ENCODE measurements at regions not wholly inside any gene's neighbourhood (a gene's known extent, or its start where the extent isn't known, plus 50 kb on each side); places are given as distances from the start of the nearest gene placed in this dataset.
"Not testable (repeated sequence)": the region's sequence is repeated elsewhere in the genome, so short reads cannot be mapped to it uniquely, and the experiment has no call there.

DNA sequence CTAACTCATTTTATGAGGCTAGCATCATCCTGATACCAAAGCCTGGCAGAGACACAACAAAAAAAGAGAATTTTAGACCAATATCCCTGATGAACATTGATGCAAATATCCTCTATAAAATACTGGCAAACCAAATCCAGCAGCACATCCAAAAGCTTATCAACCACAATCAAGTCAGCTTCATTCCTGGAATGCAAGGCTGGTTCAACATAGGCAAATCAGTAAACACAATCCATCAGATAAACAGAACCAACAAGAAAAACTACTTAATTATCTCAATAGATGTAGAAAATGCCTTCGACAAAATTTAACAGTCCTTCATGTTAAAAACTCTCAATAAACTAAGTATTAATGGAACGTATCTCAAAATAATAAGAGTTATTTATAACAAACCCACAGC, 433.3 kb downstream of the TFEC start:
- H2AFZ ChIP-seq (ENCODE audit: low read depth, low read length); CTCF ChIA-PET; DNase-seq (ENCODE audit: low read depth, low spot score); H3K27me3 ChIP-seq (ENCODE audit: control insufficient read depth in 2 of 2, insufficient read depth in 2 of 2, low read length in 2 of 2); H3K4me2 ChIP-seq (ENCODE audit: insufficient read depth, low read length); dilution Hi-C loops (cut with MboI; ENCODE audit: extremely low pct_ligation_motif_present, low sequenced_read_pairs); H3K79me2 ChIP-seq (ENCODE audit: control insufficient read depth, insufficient read depth, low read length); H3K9me3 ChIP-seq (replicated peaks; ENCODE audit: control insufficient read depth, insufficient read depth, low read length); H4K20me1 ChIP-seq (replicated peaks; ENCODE audit: control insufficient read depth, extremely low read depth, insufficient read depth, low read length); intact Hi-C loops (cut with micrococcal nuclease); H3K27ac ChIP-seq (ENCODE audit: insufficient read depth, low read depth, low read length); H3K4me3 ChIP-seq (replicated peaks in 1 of 3; ENCODE audit: insufficient read depth in 1 of 3, low read depth in 1 of 3, low read length in 3 of 3); POLR2A ChIA-PET; BruUV-seq (replicated peaks); H3K36me3 ChIP-seq (ENCODE audit: control insufficient read depth in 2 of 2, extremely low read depth in 1 of 2, insufficient read depth in 2 of 2, low read length in 2 of 2); H3K9me1 ChIP-seq (replicated peaks; ENCODE audit: control insufficient read depth, extremely low read depth, insufficient read depth, low read length); FAIRE-seq; H3K4me1 ChIP-seq (ENCODE audit: control insufficient read depth, extremely low read depth, insufficient read depth, low read length); H3K9ac ChIP-seq (replicated peaks; ENCODE audit: extremely low read depth, insufficient read depth, low read length): not testable (repeated sequence)

DNA sequence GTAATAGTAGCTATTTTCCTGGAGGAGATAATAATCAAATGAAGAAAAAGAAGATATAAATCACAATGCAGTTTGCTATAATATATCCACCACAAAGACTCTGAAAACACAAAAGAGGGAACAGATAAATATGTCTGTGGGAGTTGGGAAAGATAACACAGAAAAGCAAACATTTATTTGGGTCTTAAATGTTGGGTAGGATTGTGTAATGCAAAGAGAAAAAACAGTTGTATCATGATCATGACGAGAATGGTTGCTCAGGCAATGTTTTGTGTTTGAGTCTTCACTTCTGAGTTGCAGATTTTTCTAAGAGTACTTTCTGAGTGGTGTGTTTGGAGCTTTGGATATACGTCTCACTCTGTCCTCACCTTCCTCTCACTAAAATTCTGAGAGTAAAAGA, 437.5 kb downstream of the TFEC start:
- DNase-seq (ENCODE audit: low read depth, low spot score) = no peak
- no peak for FAIRE-seq
- Histone ChIP-seq H3K4me3 (replicated peaks in 1 of 3; ENCODE audit: insufficient read depth in 1 of 3, low read depth in 1 of 3, low read length in 3 of 3) (no peak overlapping the region), H3K27me3 (ENCODE audit: control insufficient read depth in 2 of 2, insufficient read depth in 2 of 2, low read length in 2 of 2) (no peaks in the 10 kb centered on the region), H3K4me1 (ENCODE audit: control insufficient read depth, extremely low read depth, insufficient read depth, low read length) (no peaks in the 10 kb centered on the region), H4K20me1 (replicated peaks; ENCODE audit: control insufficient read depth, extremely low read depth, insufficient read depth, low read length) (no peaks in the 10 kb centered on the region), H3K9me3 (replicated peaks; ENCODE audit: control insufficient read depth, insufficient read depth, low read length) (no peaks in the 10 kb centered on the region), H2AFZ (ENCODE audit: low read depth, low read length) (no peak overlapping the region), H3K79me2 (ENCODE audit: control insufficient read depth, insufficient read depth, low read length) (no peaks in the 10 kb centered on the region), H3K27ac (ENCODE audit: insufficient read depth, low read depth, low read length) (no peak overlapping the region), H3K36me3 (ENCODE audit: control insufficient read depth in 2 of 2, extremely low read depth in 1 of 2, insufficient read depth in 2 of 2, low read length in 2 of 2) (no peaks in the 10 kb centered on the region), H3K9me1 (replicated peaks; ENCODE audit: control insufficient read depth, extremely low read depth, insufficient read depth, low read length) (no peaks in the 10 kb centered on the region), H3K9ac (replicated peaks; ENCODE audit: extremely low read depth, insufficient read depth, low read length) (no peak overlapping the region), H3K4me2 (ENCODE audit: insufficient read depth, low read length) (no peak overlapping the region)
- BruUV-seq (replicated peaks) = no TSS peak
- ChIA-PET CTCF (interaction anchor here (1.0 kb wide), 1 partner anchor 13 kb away, joined by 3 read pairs; no protein-coding TSS in a partner anchor), POLR2A (no interaction called here)
- no peak for TF ChIP-seq MAX (IDR thresholded peaks at IDR 0.05; ENCODE audit: insufficient read depth, insufficient read length)
- TF ChIP-seq FOS (IDR thresholded peaks at IDR 0.05; ENCODE audit: borderline replicate concordance, insufficient read depth, low read length) = no peak
- TF ChIP-seq GATA2 (IDR thresholded peaks at IDR 0.05; ENCODE audit: insufficient read depth, insufficient read length, low read depth, low read length) = no peak
- no peak for TF ChIP-seq EZH2 (IDR thresholded peaks at IDR 0.05; ENCODE audit: borderline replicate concordance, low read depth, low read length, severe bottlenecking)
- TF ChIP-seq POLR2A (IDR thresholded peaks at IDR 0.05; ENCODE audit: low read depth, low read length) = no peak
- TF ChIP-seq JUN (IDR thresholded peaks at IDR 0.05; ENCODE audit: borderline replicate concordance, insufficient read depth, insufficient read length, low read depth) = no peak
- TF ChIP-seq, protein P1, sequence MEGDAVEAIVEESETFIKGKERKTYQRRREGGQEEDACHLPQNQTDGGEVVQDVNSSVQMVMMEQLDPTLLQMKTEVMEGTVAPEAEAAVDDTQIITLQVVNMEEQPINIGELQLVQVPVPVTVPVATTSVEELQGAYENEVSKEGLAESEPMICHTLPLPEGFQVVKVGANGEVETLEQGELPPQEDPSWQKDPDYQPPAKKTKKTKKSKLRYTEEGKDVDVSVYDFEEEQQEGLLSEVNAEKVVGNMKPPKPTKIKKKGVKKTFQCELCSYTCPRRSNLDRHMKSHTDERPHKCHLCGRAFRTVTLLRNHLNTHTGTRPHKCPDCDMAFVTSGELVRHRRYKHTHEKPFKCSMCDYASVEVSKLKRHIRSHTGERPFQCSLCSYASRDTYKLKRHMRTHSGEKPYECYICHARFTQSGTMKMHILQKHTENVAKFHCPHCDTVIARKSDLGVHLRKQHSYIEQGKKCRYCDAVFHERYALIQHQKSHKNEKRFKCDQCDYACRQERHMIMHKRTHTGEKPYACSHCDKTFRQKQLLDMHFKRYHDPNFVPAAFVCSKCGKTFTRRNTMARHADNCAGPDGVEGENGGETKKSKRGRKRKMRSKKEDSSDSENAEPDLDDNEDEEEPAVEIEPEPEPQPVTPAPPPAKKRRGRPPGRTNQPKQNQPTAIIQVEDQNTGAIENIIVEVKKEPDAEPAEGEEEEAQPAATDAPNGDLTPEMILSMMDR (IDR thresholded peaks at IDR 0.05; ENCODE audit: extremely low read depth in 1 of 2, insufficient read depth in 1 of 2, low read depth in 1 of 2, low read length in 2 of 2) = no peak
- TF ChIP-seq MYC (IDR thresholded peaks at IDR 0.05; ENCODE audit: low read depth, low read length) = no peak
- TF ChIP-seq POLR2AphosphoS5 (IDR thresholded peaks at IDR 0.05; ENCODE audit: insufficient read depth, low read depth, low read length) = no peak
- dilution Hi-C loops (cut with MboI; ENCODE audit: extremely low pct_ligation_motif_present, low sequenced_read_pairs) (no loop called here), intact Hi-C loops (cut with micrococcal nuclease) (no loop called here)

Measured in endothelial cell of umbilical vein (primary cell).